Fibroblast of mammary gland (primary cell): ENCODE measurements at regions not wholly inside any gene's neighbourhood (a gene's known extent, or its start where the extent isn't known, plus 50 kb on each side); places are given as distances from the start of the nearest gene placed in this dataset.
"Not testable (repeated sequence)": the region's sequence is repeated elsewhere in the genome, so short reads cannot be mapped to it uniquely, and the experiment has no call there.

Experiments
- DNase-seq: peaks from one replicate; pipeline ENCODE4 v3.0.0-alpha.2; 2010; ENCODE audit warnings: low read depth
- H3K4me3 ChIP-seq: 2 replicates; pipeline ENCODE4 v1.5.1; 2011; ENCODE audit warnings: low read depth, mild to moderate bottlenecking, low read length, moderate library complexity; ENCODE audit not compliant: control insufficient read depth
- CTCF ChIP-seq: conservative IDR thresholded peaks from 2 replicates; pipeline ENCODE4 v1.5.1; 2011; ENCODE audit warnings: low read depth, low read length, inconsistent platforms; ENCODE audit not compliant: control insufficient read depth, insufficient read depth

GRCh38 chr1:121515235-121515634 is 330.5 kb downstream of the SRGAP2C start:
- H3K4me3 ChIP-seq: no peak overlapping the region
- TF ChIP-seq CTCF: no peak
- no peak for DNase-seq

- TF ChIP-seq CTCF: no peak
- no peak overlapping the region for H3K4me3 ChIP-seq
- DNase-seq: no peak
Observed at GRCh38 chr1:121516234-121516967, 331.6 kb downstream of the SRGAP2C start.

GRCh38 chr1:121517586-121518230 is 332.9 kb downstream of the SRGAP2C start:
- no peak for TF ChIP-seq CTCF
- H3K4me3 ChIP-seq: no peak overlapping the region
- DNase-seq: no peak

GRCh38 chr1:121518726-121519041 is 333.9 kb downstream of the SRGAP2C start:
- TF ChIP-seq CTCF: no peak
- no peak for DNase-seq
- peak overlapping the region; percentile 10 for H3K4me3 ChIP-seq

- peak overlapping the region; percentile 10 for H3K4me3 ChIP-seq
- no peak for TF ChIP-seq CTCF
- no peak for DNase-seq
Observed at GRCh38 chr1:121519042-121519755, 334.4 kb downstream of the SRGAP2C start.

- H3K4me3 ChIP-seq: peak overlapping the region; percentile 10
- not testable (repeated sequence) for DNase-seq
Observed at GRCh38 chr1:121519756-121520286, 335.0 kb downstream of the SRGAP2C start.
